ENCODE measurements at regions not wholly inside any gene's neighbourhood (a gene's known extent, or its start where the extent isn't known, plus 50 kb on each side); places are given as distances from the start of the nearest gene placed in this dataset.

- TF ChIP-seq CTCF (conservative IDR thresholded peaks at IDR 0.05 in 1 of 2, IDR thresholded peaks at IDR 0.05 in 1 of 2; ENCODE audit: low read depth in 1 of 2, low read length in 2 of 2) (no peak), EZH2 (IDR thresholded peaks at IDR 0.05; ENCODE audit: low read length, missing control alignments) (no peak)
Observed at GRCh38 chr11:134757633-134758032, 345.6 kb upstream of the B3GAT1 start.
